Right atrium auricular region (tissue), 2 donors: ENCODE measurements at regions not wholly inside any gene's neighbourhood (a gene's known extent, or its start where the extent isn't known, plus 50 kb on each side); places are given as distances from the start of the nearest gene placed in this dataset.
"Not testable (repeated sequence)": the region's sequence is repeated elsewhere in the genome, so short reads cannot be mapped to it uniquely, and the experiment has no call there.

Experiments used
- DNase-seq: peaks from one replicate; pipeline ENCODE4 v3.0.0-alpha.2; 2019; ENCODE audit warnings: low spot score
- H3K27ac ChIP-seq, 2 donors: fragments of 200-600 bp; sonication (generic); 1 replicate in 1 of 2; 2 replicates in 1 of 2; pipeline ENCODE4 v1.5.1; 2016 to 2019
- H3K27me3 ChIP-seq, 2 donors: fragments of 200-600 bp; sonication (generic); one replicate each; pipeline versions ENCODE4 v1.5.1 to v1.6.0; 2017 to 2019
- H3K36me3 ChIP-seq: fragments of 200-600 bp; sonication (generic); one replicate; pipeline ENCODE4 v1.5.1; 2016
- H3K4me1 ChIP-seq, 2 donors: fragments of 200-600 bp; sonication (generic); one replicate each; pipeline versions ENCODE4 v1.5.1 to v1.6.0; 2017 to 2019
- H3K4me3 ChIP-seq, 2 donors: fragments of 200-600 bp; sonication (generic); 1 replicate in 1 of 2; 2 replicates in 1 of 2; pipeline ENCODE4 v1.5.1; 2017 to 2019; ENCODE audit warnings: mild to moderate bottlenecking in 1 of 2, moderate library complexity in 1 of 2
- H3K9me3 ChIP-seq, 2 donors: fragments of 200-600 bp; sonication (generic); one replicate each; pipeline ENCODE4 v1.5.1; 2019
- TF ChIP-seq, protein P1 (sequence below), 2 donors: fragments of 200-600 bp; sonication (generic); IDR thresholded peaks; one replicate each; pipeline ENCODE4 v1.5.1; 2019; ENCODE audit warnings: antibody characterized with exemption in 2 of 2

DNA sequence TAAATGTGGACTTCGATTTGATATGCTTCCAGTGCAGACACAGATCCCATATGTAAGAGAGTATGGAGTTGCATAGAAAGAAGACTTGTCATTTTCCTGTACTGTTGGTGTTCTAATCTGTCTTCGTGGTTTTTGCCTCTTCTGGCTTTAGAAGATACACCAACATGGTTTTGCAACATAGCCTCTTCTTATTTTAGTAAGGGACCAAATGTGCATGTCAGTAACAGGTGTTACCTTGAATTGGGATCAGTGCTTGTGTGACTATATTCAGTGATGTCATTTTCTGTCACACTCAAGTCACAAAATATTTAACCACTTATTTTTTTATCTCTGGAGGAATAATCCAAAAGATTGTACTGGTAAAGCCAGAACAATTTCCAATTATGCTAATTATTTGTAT is 140.4 kb downstream of the SNRPN start:
- no peaks in the 10 kb centered on the region for H3K4me1 ChIP-seq
- TF ChIP-seq, protein P1, sequence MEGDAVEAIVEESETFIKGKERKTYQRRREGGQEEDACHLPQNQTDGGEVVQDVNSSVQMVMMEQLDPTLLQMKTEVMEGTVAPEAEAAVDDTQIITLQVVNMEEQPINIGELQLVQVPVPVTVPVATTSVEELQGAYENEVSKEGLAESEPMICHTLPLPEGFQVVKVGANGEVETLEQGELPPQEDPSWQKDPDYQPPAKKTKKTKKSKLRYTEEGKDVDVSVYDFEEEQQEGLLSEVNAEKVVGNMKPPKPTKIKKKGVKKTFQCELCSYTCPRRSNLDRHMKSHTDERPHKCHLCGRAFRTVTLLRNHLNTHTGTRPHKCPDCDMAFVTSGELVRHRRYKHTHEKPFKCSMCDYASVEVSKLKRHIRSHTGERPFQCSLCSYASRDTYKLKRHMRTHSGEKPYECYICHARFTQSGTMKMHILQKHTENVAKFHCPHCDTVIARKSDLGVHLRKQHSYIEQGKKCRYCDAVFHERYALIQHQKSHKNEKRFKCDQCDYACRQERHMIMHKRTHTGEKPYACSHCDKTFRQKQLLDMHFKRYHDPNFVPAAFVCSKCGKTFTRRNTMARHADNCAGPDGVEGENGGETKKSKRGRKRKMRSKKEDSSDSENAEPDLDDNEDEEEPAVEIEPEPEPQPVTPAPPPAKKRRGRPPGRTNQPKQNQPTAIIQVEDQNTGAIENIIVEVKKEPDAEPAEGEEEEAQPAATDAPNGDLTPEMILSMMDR (IDR thresholded peaks at IDR 0.05) = no peak
- no peak overlapping the region for H3K4me3 ChIP-seq
- peaks cover 92% of the 10 kb centered on the region for H3K36me3 ChIP-seq
- H3K27ac ChIP-seq = no peak overlapping the region
- DNase-seq = no peak
- no peaks in the 10 kb centered on the region for H3K27me3 ChIP-seq
- H3K9me3 ChIP-seq = peaks cover 0 to 89% of the 10 kb centered on the region in 2 donors

DNA sequence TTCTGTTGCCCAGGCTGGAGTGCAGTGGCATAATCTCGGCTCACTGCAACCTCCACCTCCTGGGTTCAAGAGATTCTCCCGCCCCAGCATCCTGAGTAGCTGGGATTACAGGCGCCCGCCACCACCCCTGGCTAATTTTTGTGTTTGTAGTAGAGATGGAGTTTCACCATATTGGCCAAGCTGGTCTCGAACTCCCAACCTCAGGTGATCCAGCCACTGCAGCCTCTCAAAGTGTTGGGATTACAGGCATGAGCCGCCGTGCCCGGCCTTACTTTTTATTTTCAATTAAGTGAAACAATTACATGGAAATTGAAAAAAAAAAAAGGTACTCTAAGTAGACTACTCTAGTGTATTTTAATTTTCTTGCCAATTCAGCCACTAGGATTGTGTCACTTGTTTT is 145.2 kb downstream of the SNRPN start:
- not testable (repeated sequence) for H3K27me3 ChIP-seq, H3K4me1 ChIP-seq, H3K4me3 ChIP-seq, DNase-seq, H3K27ac ChIP-seq
- Histone ChIP-seq H3K36me3 (peaks cover 74% of the 10 kb centered on the region), H3K9me3 (peaks cover 0 to 83% of the 10 kb centered on the region in 2 donors)

DNA sequence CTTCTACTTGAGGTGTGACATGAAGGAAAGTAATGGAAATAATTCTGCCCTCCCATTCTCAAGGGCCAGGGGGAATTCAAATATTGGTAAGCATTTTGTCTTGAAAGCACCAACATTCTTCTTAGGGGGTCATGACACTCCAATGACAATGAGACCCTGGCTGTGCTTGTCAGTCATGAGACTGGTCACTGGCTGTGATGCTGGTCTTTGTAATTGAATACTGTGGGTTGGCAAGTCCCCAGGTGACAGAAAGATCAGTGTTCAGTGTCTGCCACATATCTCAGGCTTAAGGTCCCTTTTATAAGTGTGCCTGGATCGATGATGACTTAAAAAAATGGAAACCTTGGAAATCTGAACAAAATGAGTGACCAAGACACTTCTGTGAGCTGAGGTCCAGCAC is 151.4 kb downstream of the SNRPN start:
- no peaks in the 10 kb centered on the region for H3K4me1 ChIP-seq
- no peaks in the 10 kb centered on the region for H3K27me3 ChIP-seq
- no peak overlapping the region for H3K4me3 ChIP-seq
- peaks cover 0 to 90% of the 10 kb centered on the region in 2 donors for H3K9me3 ChIP-seq
- H3K27ac ChIP-seq = no peak overlapping the region
- DNase-seq = no peak
- TF ChIP-seq, protein P1 (IDR thresholded peaks at IDR 0.05) = no peak
- H3K36me3 ChIP-seq = peaks cover 88% of the 10 kb centered on the region

DNA sequence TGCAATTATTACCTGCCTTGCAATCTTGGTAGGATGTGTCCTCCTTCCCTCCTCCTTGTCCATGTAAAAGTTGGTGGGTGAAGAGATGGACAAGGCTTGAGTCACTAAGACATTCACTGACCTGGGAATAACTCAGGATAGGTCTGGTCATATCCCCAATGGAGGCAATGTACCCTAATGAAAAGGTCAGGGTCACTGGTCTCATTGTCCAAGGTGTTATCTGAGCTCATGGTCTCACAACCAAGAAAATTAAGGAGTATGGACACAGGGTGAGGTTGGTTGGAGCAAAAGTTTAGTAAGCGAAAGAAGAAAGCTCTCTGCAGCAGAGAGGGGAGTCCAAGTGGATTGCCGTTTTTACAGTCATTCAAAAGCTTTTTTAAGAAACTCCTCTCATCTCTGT is 179.0 kb downstream of the SNRPN start:
- no peaks in the 10 kb centered on the region for H3K27me3 ChIP-seq
- no peaks in the 10 kb centered on the region for H3K4me1 ChIP-seq
- H3K36me3 ChIP-seq = no peaks in the 10 kb centered on the region
- no peak overlapping the region for H3K4me3 ChIP-seq
- no peak for DNase-seq
- TF ChIP-seq, protein P1 (IDR thresholded peaks at IDR 0.05) = no peak
- H3K9me3 ChIP-seq = peaks cover 0 to 31% of the 10 kb centered on the region in 2 donors
- no peak overlapping the region for H3K27ac ChIP-seq

DNA sequence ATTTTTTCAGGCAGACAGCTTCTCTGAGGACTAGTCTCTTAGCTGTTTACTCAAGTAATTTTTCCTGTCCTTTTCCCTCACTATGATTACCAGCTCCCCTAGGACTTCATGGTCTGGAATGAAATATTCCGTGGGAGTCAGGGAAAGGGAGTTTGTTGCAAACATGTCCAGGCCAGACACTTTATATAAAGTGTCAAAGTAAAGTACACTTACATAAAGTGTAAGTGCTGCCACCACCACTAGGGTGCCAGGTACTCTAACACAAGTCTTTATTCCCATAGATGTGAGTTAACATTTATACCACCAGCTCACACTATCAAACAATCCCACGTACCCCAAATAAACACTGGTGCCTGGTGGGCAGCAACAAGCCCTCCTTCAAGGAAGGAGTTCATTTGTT is 179.8 kb downstream of the SNRPN start:
- H3K4me3 ChIP-seq = no peak overlapping the region
- no peak for DNase-seq
- no peaks in the 10 kb centered on the region for H3K36me3 ChIP-seq
- TF ChIP-seq, protein P1 (IDR thresholded peaks at IDR 0.05) = peak in 1 of 2 donors; percentile 24
- no peak overlapping the region for H3K27ac ChIP-seq
- no peaks in the 10 kb centered on the region for H3K27me3 ChIP-seq
- H3K9me3 ChIP-seq = peaks cover 0 to 29% of the 10 kb centered on the region in 2 donors
- H3K4me1 ChIP-seq = no peaks in the 10 kb centered on the region

DNA sequence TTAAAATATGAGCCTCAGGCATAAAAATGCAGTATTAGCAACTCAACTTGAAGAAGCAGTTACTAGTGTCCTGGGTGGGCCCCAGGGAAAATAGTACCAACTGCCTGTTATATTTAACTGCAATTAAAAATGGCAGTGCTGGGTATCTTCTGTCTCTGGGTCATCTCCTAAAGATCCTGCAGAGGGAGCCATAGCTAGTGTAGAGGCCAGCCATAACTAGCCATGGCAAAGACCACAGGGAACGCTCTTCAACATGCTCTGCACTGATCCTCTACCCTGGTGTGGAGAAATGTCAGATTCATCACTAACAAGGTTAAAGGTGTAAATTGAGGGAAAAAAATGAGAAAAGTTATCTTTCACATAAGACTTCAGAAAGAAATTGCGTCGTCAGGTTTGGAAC is 181.3 kb downstream of the SNRPN start:
- DNase-seq = no peak
- H3K27ac ChIP-seq = no peak overlapping the region
- no peaks in the 10 kb centered on the region for H3K4me1 ChIP-seq
- H3K36me3 ChIP-seq = no peaks in the 10 kb centered on the region
- H3K9me3 ChIP-seq = peaks cover 0 to 20% of the 10 kb centered on the region in 2 donors
- TF ChIP-seq, protein P1 (IDR thresholded peaks at IDR 0.05) = peak in 1 of 2 donors; percentile 42
- H3K27me3 ChIP-seq = no peaks in the 10 kb centered on the region
- no peak overlapping the region for H3K4me3 ChIP-seq
